SK-N-SH (cell line): ENCODE measurements at regions not wholly inside any gene's neighbourhood (a gene's known extent, or its start where the extent isn't known, plus 50 kb on each side); places are given as distances from the start of the nearest gene placed in this dataset.
"Not testable (repeated sequence)": the region's sequence is repeated elsewhere in the genome, so short reads cannot be mapped to it uniquely, and the experiment has no call there.

Source experiments
- CTCF ChIA-PET: fragments of 300-600, 350-600 bp; formaldehyde crosslinking; extraction: SDS; loops from one replicate; lab custom pipeline; 2021; lab: Yijun Ruan, JAX
- POLR2A ChIA-PET: fragments of 350-600 bp; sonication (Branson Sonifier 250); formaldehyde crosslinking; extraction: SDS; loops from one replicate; lab custom pipeline; 2020; ENCODE audit warnings: antibody characterized with exemption, inconsistent platforms; lab: Yijun Ruan, JAX
- DNase-seq: peaks from one replicate; pipeline ENCODE4 v3.0.0; 2012
- H2AFZ ChIP-seq: fragments of 200-600 bp; sonication (generic); 2 replicates; pipeline ENCODE4 v1.8.1; 2016; ENCODE audit warnings: antibody characterized with exemption, mild to moderate bottlenecking, low read depth
- H3F3A ChIP-seq: fragments of 200-600 bp; sonication (generic); replicated peaks from 2 replicates; pipeline ENCODE3; 2016; ENCODE audit warnings: antibody characterized with exemption, mild to moderate bottlenecking; ENCODE audit not compliant: insufficient read depth
- H3K27ac ChIP-seq, 2 experiments: fragments of 200-500 bp in 1 of 2; fragments of 200-600 bp in 1 of 2; sonication (Bioruptor generic) in 1 of 2; sonication (generic), shearing (Covaris generic) in 1 of 2; 2 replicates each; pipeline versions ENCODE4 v1.5.1 to v1.6.1; 2014 to 2016; ENCODE audit warnings: low read depth in 2 of 2, inconsistent platforms in 1 of 2, low read length in 1 of 2, mild to moderate bottlenecking in 1 of 2, mixed read lengths in 1 of 2
- H3K27me3 ChIP-seq: fragments of 200-600 bp; sonication (generic), shearing (Covaris generic); 2 replicates; pipeline ENCODE4 v1.6.1; 2016; ENCODE audit warnings: mixed run types; ENCODE audit not compliant: insufficient read depth
- H3K36me3 ChIP-seq, 2 experiments: fragments of 200-500 bp in 1 of 2; fragments of 200-600 bp in 1 of 2; sonication (Bioruptor generic) in 1 of 2; sonication (generic) in 1 of 2; replicated peaks in 1 of 2; 2 replicates each; pipeline versions ENCODE3 to v1.5.1; 2014 to 2016; ENCODE audit warnings: low read length in 1 of 2, mild to moderate bottlenecking in 1 of 2; ENCODE audit not compliant: insufficient read depth in 2 of 2, control insufficient read depth in 1 of 2
- H3K4me1 ChIP-seq, 2 experiments: fragments of 200-500 bp in 1 of 2; fragments of 200-600 bp in 1 of 2; sonication (Bioruptor generic) in 1 of 2; sonication (generic), shearing (Covaris generic) in 1 of 2; 2 replicates each; pipeline versions ENCODE4 v1.5.1 to v1.6.1; 2014 to 2016; ENCODE audit warnings: low read depth in 1 of 2, low read length in 1 of 2, mixed run types in 1 of 2; ENCODE audit not compliant: insufficient read depth in 2 of 2, control insufficient read depth in 1 of 2
- H3K4me2 ChIP-seq: fragments of 200-600 bp; sonication (generic), shearing (Covaris generic); 2 replicates; pipeline ENCODE4 v1.6.1; 2017; ENCODE audit warnings: mixed run types
- H3K4me3 ChIP-seq, 2 experiments: fragments of 200-500 bp in 1 of 2; fragments of 200-600 bp in 1 of 2; sonication (Bioruptor generic) in 1 of 2; sonication (generic), shearing (Covaris generic) in 1 of 2; 2 replicates each; pipeline versions ENCODE4 v1.5.1 to v1.8.1; 2014 to 2016; ENCODE audit warnings: low read depth in 2 of 2, inconsistent platforms in 1 of 2, low read length in 1 of 2, mild to moderate bottlenecking in 1 of 2, mixed read lengths in 1 of 2, moderate library complexity in 1 of 2
- H3K79me2 ChIP-seq: fragments of 200-600 bp; sonication (generic); 2 replicates; pipeline ENCODE4 v1.8.1; 2017; ENCODE audit warnings: mild to moderate bottlenecking; ENCODE audit not compliant: insufficient read depth
- H3K9ac ChIP-seq: fragments of 200-600 bp; sonication (generic); 2 replicates; pipeline ENCODE4 v1.6.1; 2017; ENCODE audit warnings: mixed run types
- H3K9me2 ChIP-seq: fragments of 200-600 bp; sonication (generic); 2 replicates; pipeline ENCODE4 v1.6.1; 2017; ENCODE audit warnings: mixed run types
- H3K9me3 ChIP-seq: fragments of 200-600 bp; sonication (generic); 2 replicates; pipeline ENCODE4 v1.6.1; 2017; ENCODE audit warnings: mixed run types, mild to moderate bottlenecking, moderate library complexity
- H4K20me1 ChIP-seq: fragments of 200-600 bp; sonication (generic); 2 replicates; pipeline ENCODE4 v1.6.1; 2017; ENCODE audit warnings: mild to moderate bottlenecking, mixed run types; ENCODE audit not compliant: insufficient read depth
- CHD2 ChIP-seq: fragments of 150-350 bp; IDR thresholded peaks from 2 replicates; pipeline ENCODE4 v1.6.1; 2018; ENCODE audit warnings: low read length; ENCODE audit not compliant: partially characterized antibody
- ELF1 ChIP-seq: IDR thresholded peaks from 2 replicates; pipeline ENCODE4 v1.4.0; 2012
- EP300 ChIP-seq, 2 experiments: IDR thresholded peaks; 2 replicates each; pipeline versions ENCODE4 v1.4.0 to v1.6.1; 2012; ENCODE audit warnings: borderline replicate concordance in 1 of 2, low read depth in 1 of 2, low read length in 1 of 2
- EZH2phosphoT487 ChIP-seq: fragments of 200-600 bp; sonication (generic); IDR thresholded peaks from 2 replicates; pipeline ENCODE4 v1.6.1; 2017; ENCODE audit warnings: low read depth, mixed run types, mild to moderate bottlenecking, antibody characterized with exemption, moderate library complexity, borderline replicate concordance
- FOSL2 ChIP-seq: IDR thresholded peaks from 2 replicates; pipeline ENCODE4 v1.4.0; 2012; ENCODE audit warnings: low read depth, mild to moderate bottlenecking, moderate library complexity, borderline replicate concordance
- FOXJ3 ChIP-seq: sonication (generic); formaldehyde crosslinking; IDR thresholded peaks from 2 replicates; pipeline ENCODE4 v1.5.1; 2020; ENCODE audit warnings: mild to moderate bottlenecking, missing genetic modification reagents
- FOXM1 ChIP-seq: IDR thresholded peaks from 2 replicates; pipeline ENCODE4 v1.4.0; 2012; ENCODE audit warnings: low read depth, mild to moderate bottlenecking
- NFIC ChIP-seq: IDR thresholded peaks from 2 replicates; pipeline ENCODE4 v1.4.0; 2012; ENCODE audit warnings: borderline replicate concordance
- POLR2AphosphoS5 ChIP-seq: IDR thresholded peaks from 2 replicates; pipeline ENCODE4 v1.6.1; 2012; ENCODE audit warnings: low read depth, low read length
- RAD21 ChIP-seq: IDR thresholded peaks from 2 replicates; pipeline ENCODE4 v1.6.1; 2012; ENCODE audit warnings: mild to moderate bottlenecking, low read length
- SIN3A ChIP-seq: IDR thresholded peaks from 2 replicates; pipeline ENCODE4 v1.6.1; 2012; ENCODE audit warnings: low read depth, mild to moderate bottlenecking, low read length, moderate library complexity, borderline replicate concordance
- YY1 ChIP-seq: IDR thresholded peaks from 2 replicates; pipeline ENCODE4 v1.4.0; 2012; ENCODE audit warnings: low read depth, mild to moderate bottlenecking
- WGBS: methylation state at CpG from one replicate; pipeline ENCODE4 v1.1.6; 2017; ENCODE audit warnings: low lambda C conversion rate; 5-methylcytosine and 5-hydroxymethylcytosine counted together
- TF ChIP-seq, protein P1 (sequence below): IDR thresholded peaks from 2 replicates; pipeline ENCODE4 v1.4.0; 2012; ENCODE audit warnings: low read depth, borderline replicate concordance
- TF ChIP-seq, protein P2 (sequence below): IDR thresholded peaks from 2 replicates; pipeline ENCODE4; 2012
- TF ChIP-seq, protein P3 (sequence below): IDR thresholded peaks from 2 replicates; pipeline ENCODE4 v1.4.0; 2012; ENCODE audit warnings: low read depth, borderline replicate concordance
- TF ChIP-seq, protein P4 (sequence below): fragments of 200-600 bp; sonication (generic); IDR thresholded peaks from 2 replicates; pipeline ENCODE4 v1.6.1; 2017; ENCODE audit warnings: antibody characterized with exemption, mild to moderate bottlenecking, moderate library complexity

DNA sequence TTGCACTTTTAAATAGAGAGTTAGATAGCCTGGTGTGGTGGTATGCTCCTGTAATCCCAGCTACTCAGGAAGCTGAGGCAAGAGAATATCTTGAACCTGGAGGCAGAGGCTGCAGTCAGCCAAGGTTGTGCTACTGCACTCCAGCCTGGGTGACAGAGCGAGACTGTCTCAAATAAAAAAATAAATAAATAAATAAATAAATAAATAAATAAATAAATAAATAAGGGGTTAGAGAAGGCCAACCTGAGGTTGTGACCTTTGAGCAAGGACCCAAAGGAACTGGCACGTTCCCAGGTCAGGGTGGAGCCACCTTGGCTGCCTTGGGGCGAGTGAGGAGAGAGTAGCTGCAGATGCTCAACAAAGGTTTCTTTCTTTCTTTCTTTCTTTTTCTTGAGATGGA, 65.3 kb upstream of the TENM4 start (continued):
- TF ChIP-seq ELF1: no peak
- no peak for TF ChIP-seq CHD2
- TF ChIP-seq, all 33 proteins: peak for 0

DNA sequence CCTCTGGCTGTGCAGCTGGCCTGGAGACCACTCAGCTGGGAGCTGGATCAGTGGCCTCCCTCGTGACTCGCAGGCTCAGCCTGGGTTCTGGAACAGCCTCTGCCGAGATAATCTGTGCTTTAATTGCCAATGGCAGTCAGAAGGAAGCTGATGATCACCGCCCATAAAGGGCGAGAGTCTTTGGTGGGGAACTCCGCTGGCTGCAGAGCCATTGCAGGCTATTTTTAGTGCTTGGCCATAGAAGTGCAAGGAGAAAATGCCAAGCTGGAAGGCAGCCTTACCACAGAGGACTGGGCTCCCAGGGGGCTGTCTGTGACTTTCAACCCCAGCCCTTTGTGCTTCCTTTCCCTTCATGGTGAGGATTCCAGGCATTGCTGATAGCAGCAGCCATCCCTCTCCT, 62.2 kb upstream of the TENM4 start:
- Histone ChIP-seq H3K4me3 (no peak overlapping the region), H3K27me3 (no peaks in the 10 kb centered on the region), H3F3A (no peaks in the 10 kb centered on the region), H3K9ac (no peak overlapping the region), H3K9me2 (no peaks in the 10 kb centered on the region), H2AFZ (no peak overlapping the region), H4K20me1 (no peaks in the 10 kb centered on the region), H3K27ac (no peak overlapping the region), H3K36me3 (no peaks in the 10 kb centered on the region), H3K4me1 (no peaks in the 10 kb centered on the region; a peak in 1 of 4 replicates), H3K79me2 (no peaks in the 10 kb centered on the region), H3K4me2 (no peak overlapping the region), H3K9me3 (no peaks in the 10 kb centered on the region)
- ChIA-PET CTCF (interaction anchor here (0.6 to 3.9 kb wide), 3 partner anchors 9 to 102 kb away, joined by 3 to 31 read pairs (median 5); no protein-coding TSS in a partner anchor), POLR2A (no interaction called here)
- 43% methylated on average over 5 of the region's 6 CpGs for WGBS
- DNase-seq: no peak
- TF ChIP-seq RAD21: no peak

DNA sequence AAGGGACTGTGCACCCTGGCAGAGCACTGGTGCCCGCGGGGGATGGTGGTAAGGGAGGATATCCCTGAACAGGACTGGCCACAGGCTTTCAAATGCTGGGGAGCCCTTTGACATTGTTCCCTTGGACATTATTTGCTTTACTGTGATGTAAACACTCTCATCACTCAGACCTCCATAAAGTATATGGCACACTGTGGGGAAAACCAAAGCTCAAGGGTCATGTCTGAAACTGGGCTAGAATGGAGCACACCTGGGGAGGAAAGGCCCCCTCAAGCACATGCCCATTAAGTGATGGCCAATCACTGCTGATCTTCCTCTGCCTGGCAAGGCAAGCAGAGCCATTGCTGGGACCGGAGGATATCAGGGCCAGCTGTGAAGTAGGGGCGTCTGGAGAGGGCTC, 60.9 kb upstream of the TENM4 start:
- no peaks in the 10 kb centered on the region for H3K4me1 ChIP-seq
- H3K4me3 ChIP-seq: no peak overlapping the region
- 67% methylated on average over 4 of the region's 4 CpGs for WGBS
- no peaks in the 10 kb centered on the region for H3K9me2 ChIP-seq
- H2AFZ ChIP-seq: no peak overlapping the region
- H3K27ac ChIP-seq: no peak overlapping the region
- no peak overlapping the region for H3K4me2 ChIP-seq
- H4K20me1 ChIP-seq: no peaks in the 10 kb centered on the region
- no peaks in the 10 kb centered on the region for H3F3A ChIP-seq
- POLR2A ChIA-PET: no interaction called here
- H3K36me3 ChIP-seq: no peaks in the 10 kb centered on the region
- H3K79me2 ChIP-seq: no peaks in the 10 kb centered on the region
- TF ChIP-seq POLR2AphosphoS5 (no peak), EZH2phosphoT487 (no peak), FOXJ3 (CRISPR knock-in tag) (no peak), NFIC (no peak), FOSL2 (no peak), SIN3A (no peak), FOXM1 (no peak), CHD2 (no peak), EP300 (IDR thresholded peaks at IDR 0.05; ENCODE audit: borderline replicate concordance in 1 of 2, low read depth in 1 of 2, low read length in 1 of 2) (no peak), YY1 (no peak)
- TF ChIP-seq, protein P1, sequence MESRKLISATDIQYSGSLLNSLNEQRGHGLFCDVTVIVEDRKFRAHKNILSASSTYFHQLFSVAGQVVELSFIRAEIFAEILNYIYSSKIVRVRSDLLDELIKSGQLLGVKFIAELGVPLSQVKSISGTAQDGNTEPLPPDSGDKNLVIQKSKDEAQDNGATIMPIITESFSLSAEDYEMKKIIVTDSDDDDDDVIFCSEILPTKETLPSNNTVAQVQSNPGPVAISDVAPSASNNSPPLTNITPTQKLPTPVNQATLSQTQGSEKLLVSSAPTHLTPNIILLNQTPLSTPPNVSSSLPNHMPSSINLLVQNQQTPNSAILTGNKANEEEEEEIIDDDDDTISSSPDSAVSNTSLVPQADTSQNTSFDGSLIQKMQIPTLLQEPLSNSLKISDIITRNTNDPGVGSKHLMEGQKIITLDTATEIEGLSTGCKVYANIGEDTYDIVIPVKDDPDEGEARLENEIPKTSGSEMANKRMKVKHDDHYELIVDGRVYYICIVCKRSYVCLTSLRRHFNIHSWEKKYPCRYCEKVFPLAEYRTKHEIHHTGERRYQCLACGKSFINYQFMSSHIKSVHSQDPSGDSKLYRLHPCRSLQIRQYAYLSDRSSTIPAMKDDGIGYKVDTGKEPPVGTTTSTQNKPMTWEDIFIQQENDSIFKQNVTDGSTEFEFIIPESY: no peak
- TF ChIP-seq, protein P2, sequence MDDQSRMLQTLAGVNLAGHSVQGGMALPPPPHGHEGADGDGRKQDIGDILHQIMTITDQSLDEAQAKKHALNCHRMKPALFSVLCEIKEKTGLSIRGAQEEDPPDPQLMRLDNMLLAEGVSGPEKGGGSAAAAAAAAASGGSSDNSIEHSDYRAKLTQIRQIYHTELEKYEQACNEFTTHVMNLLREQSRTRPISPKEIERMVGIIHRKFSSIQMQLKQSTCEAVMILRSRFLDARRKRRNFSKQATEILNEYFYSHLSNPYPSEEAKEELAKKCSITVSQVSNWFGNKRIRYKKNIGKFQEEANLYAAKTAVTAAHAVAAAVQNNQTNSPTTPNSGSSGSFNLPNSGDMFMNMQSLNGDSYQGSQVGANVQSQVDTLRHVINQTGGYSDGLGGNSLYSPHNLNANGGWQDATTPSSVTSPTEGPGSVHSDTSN: no peak
- TF ChIP-seq, protein P3, sequence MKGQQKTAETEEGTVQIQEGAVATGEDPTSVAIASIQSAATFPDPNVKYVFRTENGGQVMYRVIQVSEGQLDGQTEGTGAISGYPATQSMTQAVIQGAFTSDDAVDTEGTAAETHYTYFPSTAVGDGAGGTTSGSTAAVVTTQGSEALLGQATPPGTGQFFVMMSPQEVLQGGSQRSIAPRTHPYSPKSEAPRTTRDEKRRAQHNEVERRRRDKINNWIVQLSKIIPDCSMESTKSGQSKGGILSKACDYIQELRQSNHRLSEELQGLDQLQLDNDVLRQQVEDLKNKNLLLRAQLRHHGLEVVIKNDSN: no peak
- TF ChIP-seq, protein P4, sequence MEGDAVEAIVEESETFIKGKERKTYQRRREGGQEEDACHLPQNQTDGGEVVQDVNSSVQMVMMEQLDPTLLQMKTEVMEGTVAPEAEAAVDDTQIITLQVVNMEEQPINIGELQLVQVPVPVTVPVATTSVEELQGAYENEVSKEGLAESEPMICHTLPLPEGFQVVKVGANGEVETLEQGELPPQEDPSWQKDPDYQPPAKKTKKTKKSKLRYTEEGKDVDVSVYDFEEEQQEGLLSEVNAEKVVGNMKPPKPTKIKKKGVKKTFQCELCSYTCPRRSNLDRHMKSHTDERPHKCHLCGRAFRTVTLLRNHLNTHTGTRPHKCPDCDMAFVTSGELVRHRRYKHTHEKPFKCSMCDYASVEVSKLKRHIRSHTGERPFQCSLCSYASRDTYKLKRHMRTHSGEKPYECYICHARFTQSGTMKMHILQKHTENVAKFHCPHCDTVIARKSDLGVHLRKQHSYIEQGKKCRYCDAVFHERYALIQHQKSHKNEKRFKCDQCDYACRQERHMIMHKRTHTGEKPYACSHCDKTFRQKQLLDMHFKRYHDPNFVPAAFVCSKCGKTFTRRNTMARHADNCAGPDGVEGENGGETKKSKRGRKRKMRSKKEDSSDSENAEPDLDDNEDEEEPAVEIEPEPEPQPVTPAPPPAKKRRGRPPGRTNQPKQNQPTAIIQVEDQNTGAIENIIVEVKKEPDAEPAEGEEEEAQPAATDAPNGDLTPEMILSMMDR: no peak
- H3K9me3 ChIP-seq: no peaks in the 10 kb centered on the region
- H3K9ac ChIP-seq: no peak overlapping the region
- no peak for DNase-seq
- CTCF ChIA-PET: interaction anchor here (0.6 to 1.2 kb wide), 2 partner anchors 8 to 102 kb away, joined by 3 read pairs; no protein-coding TSS in a partner anchor
- H3K27me3 ChIP-seq: no peaks in the 10 kb centered on the region

DNA sequence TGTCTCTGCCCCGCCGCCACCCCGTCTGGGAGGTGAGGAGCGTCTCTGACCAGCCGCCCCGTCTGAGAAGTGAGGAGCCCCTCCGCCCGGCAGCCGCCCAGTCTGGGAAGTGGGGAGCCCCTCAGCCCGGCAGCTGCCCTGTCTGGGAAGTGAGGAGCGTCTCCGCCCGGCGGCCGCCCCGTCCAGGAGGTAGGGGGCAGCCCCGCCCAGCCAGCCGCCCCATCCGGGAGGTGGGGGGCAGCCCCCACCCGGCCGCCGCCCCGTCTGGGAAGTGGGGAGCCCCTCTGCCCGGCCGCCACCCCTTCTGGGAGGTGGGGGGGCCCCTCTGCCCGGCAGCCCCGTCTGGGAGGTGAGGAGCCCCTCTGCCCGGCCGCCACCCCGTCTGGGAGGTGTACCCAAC, 59.1 kb upstream of the TENM4 start:
- CTCF ChIA-PET, POLR2A ChIA-PET, H3K9ac ChIP-seq, H3K27me3 ChIP-seq, H4K20me1 ChIP-seq, H3F3A ChIP-seq, H3K79me2 ChIP-seq, H3K4me1 ChIP-seq, H3K27ac ChIP-seq, H3K4me3 ChIP-seq, H3K9me3 ChIP-seq, H3K4me2 ChIP-seq, H3K9me2 ChIP-seq, DNase-seq, H3K36me3 ChIP-seq, H2AFZ ChIP-seq: not testable (repeated sequence)
- WGBS: 68% methylated on average over 5 of the region's 30 CpGs
